CD4-positive, alpha-beta T cell treated with Interleukin-6 at 100 ng/mL for 8 hours (primary cell): ENCODE measurements at regions not wholly inside any gene's neighbourhood (a gene's known extent, or its start where the extent isn't known, plus 50 kb on each side); places are given as distances from the start of the nearest gene placed in this dataset.

ENCODE experiments used
- DNase-seq: peaks from one replicate; pipeline ENCODE4 v3.0.0-alpha.2; 2020; ENCODE audit warnings: mixed read lengths, low spot score

DNA sequence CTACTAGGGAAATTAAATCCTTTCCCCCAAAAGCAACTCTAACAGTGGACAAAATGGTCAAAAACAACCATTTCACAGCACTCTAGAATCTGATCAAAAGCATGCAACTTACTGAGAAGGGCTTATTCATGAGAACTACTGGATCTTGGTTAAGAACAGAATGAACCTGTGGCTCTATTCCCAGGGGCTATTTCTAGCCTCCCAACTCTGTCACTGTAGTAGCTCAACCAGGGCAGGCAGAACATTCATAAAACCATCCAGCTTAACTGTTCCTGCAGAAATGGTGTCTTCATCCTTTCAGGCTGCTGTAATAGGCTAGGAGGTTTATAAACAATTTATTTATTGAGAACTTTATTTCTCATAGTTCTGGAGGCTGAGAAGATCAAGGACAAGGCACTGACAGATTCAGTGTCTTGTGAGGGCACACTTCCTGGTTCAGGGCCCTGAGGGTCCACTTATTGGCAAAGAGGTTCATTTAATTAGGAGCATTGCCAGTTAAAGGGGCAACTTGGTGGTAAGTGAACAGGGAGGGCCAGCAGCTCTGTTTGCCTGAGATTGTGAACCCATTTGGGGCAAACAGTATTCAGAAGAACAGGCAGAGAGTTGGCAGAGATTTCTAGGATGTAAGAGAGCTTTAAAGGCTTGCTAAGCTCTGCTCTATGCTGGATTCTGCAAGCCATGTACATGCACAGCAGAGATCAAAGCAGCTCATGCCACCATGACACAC is 238.5 kb upstream of the FBXL7 start:
- no peak for DNase-seq

DNA sequence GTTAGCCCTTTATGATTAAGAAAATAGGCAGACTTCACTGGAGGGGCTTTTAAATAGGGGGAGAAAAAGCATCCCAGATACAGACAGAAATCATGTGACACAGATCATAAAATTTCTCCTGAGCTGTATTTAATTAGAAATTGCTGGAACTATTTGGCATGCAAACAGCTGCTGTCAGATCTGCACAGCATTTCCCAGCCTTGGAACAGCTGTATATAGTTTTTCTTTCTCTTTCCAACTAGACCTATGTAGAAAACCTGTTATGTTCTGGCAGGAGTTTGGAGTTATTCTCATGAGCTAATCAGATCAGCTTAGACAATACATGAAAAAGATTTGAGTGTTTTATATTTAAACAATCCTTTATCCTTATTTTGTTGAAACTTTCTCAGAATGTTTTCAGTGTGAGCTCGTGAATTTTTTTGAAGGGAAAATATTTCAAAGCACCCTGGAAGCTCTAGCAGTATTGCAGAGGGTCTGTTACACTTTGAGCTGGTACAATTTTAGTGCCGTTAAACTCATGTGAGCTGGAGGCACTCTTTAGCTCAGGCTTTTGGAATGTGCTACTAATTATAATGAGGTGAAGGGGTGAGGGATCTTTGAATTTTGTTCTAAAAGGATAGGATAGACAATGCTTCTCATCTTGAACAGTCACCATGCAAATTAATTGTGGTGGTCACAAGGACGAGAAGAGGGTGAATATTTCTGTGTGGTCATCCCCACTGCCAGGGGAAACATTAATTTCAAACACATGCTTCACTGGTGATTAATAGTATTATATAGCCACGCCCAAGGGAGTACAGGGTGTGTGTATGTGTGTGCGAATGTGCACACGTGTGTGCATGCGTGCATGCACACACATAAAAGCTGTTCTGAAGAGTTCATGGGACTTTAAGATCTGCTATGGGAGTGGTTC is 239.4 kb upstream of the FBXL7 start:
- DNase-seq: no peak

DNA sequence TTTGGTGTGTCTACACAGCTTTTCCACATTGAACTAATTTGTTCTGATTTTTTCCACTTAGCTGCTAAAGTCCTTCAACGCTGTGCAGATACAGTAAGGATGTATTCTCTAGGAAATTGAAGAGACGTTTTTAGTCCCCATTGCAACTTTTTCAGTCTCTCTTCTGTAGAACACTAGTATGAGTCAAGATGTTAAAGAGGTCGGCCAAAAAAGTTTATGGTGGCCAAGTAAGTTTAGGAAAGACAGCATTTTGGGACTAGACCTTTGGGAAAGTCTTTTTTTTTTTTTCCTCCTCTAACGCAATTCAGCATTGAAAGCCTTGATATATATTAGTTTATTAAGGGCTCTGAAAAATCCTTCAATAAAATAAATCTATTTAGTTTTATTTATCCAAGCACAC is 243.5 kb upstream of the FBXL7 start:
- DNase-seq: no peak

DNA sequence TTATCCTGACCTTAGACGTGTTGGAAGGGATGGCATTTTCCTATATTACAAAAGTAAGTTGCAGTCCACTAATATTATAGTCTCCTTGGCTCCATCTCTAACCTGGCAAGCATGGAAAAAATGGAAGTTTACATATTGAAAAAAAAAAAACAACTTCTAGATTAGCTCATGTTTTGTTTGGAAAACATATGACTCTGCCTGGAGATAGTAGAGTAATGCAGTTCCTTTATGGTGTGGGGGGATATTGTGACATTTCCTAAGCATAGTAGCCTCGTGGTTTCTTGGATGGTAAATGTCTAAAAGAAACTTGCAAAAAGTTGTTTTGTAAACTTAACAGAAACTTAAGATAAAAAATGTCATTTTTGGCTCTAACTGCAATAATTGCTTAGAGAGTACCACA is 244.4 kb upstream of the FBXL7 start:
- DNase-seq: no peak

DNA sequence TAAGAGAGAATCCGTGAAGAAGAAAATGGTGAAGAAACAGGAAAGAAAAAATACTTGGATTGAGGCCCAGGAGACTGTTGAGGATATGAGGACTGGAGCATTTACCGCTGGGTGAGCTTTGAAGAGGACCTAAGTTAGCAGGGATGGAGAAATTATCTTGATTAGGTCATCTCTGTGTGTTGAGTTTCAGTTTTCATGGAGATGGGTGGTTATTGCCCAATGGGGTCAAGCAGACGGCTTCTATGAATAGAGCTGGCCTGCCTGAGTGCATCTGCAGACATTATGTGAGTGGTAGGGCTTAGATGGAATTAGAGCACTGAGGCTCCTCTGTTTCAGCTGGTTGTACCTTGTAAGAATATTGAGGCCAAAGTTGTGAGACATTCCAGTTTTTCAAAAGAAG is 245.4 kb upstream of the FBXL7 start:
- no peak for DNase-seq

DNA sequence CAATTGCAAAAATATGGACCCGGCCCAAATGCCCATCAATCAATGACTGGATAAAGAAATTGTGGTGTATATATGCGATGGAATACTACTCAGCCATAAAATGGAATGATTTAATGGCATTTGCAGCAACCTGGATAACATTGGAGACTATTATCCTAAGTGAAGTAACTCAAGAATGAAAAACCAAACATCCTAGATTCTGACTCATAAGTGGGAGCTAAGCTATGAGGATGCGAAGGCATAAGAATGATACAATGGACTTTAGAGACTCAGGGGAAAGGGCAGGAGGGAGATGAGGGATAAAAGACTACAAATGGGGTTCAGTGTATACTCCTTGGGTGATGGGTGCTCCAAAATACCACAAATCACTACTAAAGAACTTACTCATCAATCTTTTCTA is 247.6 kb upstream of the FBXL7 start:
- no peak for DNase-seq

DNA sequence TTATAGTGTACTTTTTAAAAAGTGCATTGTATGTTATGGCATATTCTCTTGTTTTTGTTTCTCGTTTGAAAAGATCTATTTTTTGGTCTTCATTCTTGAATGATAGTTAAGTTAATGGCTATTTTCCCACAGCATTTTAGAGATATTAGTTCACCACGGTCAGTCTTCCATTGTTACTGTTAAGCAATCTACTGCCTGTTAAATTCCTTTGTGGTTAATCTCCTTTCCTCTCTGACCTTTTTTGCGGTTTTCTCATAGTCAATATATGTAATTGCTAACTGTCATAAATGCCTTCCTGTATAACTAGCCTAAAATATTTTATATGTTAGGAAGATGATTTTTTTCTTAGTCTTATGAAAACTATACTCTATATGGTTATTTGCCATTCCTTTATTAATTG is 250.8 kb upstream of the FBXL7 start:
- DNase-seq: no peak

DNA sequence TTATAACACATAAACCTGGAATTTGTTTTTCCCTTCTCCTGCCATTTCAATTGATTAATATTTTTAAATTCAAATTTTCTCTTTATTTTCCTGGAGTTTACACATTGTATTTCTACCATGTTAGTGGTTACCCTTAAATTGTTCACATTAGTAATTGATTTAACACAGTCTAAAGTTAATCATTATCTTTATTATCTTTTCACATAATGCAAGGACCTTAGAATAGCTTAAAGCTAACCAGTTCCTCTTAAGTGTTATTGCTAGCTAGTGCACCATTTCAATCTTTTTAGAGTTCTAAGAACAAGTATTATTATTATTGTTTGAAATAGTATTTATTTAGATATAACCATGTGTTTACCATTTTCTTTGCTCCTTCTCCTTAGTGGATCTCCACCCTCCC is 251.2 kb upstream of the FBXL7 start:
- DNase-seq: no peak

DNA sequence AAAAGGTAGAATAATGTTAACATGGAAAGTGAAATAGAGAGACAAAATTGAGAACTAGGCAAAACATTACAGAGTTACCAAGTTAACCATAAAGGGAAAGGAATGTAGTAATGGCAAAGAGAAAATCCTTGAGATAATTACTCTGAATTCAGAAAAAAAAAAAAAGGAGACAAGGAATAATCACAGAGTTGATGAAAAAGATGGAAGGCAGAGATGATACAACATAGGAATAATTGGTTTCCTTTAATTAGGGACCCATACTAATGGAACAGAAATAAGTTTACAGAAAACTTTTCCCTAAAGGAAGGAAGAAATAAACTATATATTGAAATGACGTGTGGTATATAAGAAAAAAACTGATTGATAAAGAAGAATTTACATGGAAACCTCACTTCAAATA is 254.1 kb upstream of the FBXL7 start:
- no peak for DNase-seq

DNA sequence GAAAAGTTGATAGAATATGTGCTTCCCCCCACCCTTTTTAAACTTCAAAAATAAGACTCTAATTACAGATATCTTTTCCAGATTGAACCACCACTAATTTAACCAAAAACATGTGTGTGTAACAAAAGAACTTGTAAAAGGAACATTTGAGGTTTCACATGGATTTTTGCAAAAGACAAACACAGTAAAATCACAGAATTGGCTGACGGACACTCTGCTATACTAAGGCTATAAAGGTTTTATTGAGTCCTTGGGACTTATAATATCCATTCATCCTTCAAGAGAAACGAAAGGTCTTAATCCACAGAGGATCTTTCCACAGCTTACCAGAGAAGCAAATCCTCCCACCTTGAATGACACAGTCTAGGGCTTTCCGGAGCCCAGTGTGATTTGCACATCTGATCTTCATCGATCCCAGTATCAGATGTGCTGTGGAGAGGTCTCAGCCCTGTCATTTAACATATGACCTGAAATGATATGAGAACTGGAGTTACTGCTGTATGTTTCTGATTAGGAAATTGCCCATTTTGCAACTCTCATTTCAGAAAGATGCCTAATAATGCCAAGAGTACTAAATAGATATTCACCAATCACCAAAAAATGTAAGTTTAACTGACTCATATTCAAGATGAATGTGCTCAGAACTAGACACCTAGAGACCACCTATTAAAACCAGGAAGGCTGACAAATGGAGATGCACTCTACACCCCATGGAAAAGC is 256.5 kb upstream of the FBXL7 start:
- no peak for DNase-seq

DNA sequence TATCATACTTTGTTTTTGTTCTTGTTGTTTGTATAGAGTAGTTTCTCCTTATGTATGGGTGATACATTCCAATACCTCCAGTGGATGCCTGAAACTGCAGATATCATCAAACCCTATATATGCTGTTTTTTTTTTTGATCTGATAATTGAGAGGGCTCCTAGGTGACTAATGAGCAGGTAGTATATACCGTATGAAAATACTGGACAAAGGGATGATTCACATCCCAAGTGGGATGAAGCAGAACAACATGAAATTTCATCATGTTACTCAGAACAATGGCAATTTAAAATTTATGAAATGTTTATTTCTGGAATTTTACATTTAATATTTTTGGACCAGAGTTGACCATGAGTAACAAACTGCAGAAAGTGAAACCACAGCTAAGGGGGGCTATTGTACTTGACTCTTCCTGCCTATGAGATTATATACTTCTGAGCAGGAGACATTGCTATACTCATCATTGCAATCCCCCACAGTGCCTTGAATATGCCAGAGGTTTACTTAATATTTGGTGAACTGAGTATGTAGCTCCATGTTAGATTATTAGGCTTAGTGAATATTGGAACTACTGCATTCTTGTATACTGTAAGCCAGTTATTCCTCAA is 258.7 kb upstream of the FBXL7 start:
- no peak for DNase-seq

DNA sequence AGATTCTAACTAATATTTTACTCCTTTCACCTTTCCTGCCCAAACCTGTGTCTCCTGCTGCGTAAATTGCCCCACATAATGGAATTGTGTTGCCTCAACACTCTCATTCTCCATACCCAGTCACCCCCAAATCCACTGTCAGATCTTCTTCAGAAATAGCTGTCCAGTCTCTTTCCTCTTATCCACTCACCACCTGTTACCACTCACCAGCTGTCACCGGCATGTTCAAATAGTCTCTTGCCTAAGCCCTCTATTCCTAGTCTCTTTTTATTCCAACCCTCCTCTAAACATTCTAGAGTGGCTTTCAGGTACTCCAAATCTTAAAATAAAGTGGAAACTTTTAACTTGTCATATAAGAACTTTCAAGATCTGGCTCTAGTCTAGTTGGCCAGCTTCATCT is 262.0 kb upstream of the FBXL7 start:
- DNase-seq: no peak

DNA sequence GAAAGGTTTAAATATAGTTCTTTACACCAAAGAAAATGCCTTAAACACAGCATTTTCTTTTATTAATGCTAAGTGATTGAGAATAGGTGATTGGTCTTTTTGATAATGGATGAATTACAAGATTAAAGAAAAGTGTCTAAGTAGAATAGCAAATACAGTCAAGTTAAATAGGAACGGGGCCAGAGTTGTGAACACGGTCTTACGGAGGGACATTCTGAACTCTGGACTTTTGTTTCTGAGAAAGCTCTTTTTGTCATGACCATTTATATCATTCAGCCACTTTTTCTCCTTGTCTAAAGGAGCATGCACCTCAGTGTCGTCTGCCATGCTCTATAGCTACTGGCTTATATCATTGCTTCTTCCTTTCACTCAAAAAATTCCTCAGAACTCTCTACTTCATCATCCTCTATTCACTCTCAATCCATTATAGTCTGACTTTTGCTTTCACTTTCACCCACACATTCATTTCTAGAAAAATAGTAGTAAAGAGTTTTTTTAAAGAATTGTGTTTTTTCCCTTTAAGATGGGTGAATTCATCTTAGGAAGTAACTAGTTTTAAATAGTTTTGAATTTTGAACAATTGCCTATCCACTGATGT is 263.0 kb upstream of the FBXL7 start:
- DNase-seq: no peak

DNA sequence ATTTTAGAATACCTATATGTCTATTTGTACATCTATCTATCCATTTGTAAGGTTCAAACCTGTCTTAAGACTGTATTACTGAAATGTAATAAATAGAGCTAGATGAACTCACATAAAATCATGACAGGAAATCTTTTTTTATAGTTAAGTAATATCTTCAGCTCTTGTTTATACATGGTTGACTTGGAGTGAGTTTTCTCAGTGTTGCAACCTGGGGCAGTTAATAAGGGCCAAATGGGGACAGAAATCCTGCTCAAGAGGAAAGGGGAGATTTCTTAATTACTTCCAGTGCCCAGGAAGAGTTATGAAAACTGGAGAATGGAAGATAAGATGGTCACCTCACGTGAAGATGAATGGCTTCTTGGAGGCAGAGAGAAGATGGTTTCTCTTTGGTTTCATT is 265.1 kb upstream of the FBXL7 start:
- DNase-seq: no peak

DNA sequence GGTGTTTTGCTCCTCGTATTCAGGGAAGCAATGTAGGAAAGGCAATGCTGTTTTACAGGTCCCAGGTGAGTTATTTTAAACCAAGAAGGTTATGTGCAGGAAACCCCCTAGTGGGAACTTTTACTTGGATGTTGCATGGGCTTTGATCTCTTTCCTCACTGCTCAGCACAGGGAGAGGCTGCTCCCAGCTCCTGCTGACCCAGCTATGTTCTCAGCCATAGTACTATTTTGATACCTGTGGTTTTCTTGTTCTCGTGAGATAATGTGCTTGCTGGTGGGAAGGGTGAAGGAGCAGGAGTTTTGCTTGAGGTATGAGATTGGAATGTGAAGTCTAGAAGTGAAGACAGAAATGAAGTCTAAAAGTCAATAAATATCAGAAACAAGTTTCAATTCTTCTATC is 265.6 kb upstream of the FBXL7 start:
- no peak for DNase-seq

DNA sequence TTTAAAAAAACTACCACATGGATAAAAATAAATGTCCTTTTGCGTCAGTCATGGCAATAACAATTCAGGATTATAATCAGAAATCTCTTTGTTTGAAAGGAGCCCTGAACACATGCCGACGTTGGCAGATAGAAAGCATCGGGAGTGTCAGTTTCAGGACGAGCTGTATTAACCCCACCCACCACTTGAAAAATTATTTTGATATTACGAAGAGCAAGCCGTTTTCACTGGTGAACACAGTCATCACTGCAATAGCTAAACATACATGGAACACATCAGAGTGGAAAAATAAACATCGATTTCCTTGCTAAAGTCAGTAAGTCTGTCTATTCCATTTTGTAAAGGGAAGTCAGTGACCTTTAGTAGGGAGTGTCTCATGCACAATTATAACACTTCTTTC is 266.4 kb upstream of the FBXL7 start:
- DNase-seq: no peak

DNA sequence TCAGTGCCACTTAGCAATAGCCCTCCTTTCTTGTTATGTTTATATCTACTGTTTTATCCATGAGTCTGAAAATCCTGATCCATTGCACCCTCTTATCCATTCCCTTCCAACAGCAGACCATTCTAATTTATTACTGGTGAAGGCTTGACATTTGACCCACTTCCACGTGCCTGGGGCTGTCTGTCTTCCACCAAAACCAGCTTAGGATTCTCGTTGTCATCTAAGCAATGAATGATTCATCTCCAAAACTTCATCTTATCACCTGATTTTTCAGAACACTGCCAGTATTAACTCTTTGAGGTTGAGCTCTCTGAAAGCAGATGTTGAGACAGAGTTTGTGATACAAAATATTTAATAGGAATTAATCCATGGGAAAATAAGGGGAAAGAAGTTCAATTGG is 277.8 kb upstream of the FBXL7 start:
- DNase-seq: no peak

DNA sequence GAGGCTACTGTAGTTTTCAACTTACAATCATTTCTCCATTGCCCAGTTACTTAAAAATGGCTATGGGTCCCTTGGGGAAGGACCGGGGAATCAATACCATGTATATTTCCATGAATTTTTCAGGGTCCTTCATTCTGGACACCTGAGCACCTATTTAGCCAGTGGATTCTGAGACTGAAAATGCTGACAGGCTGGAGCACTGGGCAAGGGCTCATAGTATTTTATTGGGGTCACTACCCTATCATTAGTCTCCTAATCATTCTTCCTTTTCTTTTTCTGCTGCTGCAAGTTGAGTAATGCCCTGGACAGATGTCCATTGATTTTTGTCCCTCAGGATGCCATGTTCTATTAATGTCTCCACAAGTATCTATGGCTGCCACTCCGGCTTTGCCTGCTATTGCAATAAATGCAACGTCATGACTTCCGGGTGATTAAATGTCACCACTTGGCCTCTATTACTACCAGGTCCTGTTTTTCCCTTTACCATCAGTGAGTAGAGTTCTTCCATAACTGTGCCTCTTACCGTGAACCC is 279.3 kb upstream of the FBXL7 start:
- DNase-seq: no peak

DNA sequence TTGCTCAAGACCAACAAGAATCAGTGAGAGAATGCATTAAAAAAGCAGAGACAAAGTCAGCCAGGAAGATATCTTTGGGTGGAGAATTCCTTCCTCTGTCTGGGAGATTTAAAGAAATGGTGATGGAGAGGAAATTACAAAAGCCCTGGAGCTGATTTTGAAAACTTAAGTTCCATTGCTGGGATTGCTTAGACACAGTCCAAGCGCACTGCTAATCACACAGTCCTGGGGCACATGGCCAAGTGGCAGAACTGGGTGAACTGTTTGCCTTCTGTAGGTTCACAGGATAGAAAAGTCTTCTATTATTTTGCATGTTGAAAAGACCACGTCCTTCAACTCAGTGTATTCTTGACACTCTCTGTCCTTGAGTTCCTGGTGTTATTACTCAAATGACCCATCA is 284.9 kb upstream of the FBXL7 start:
- DNase-seq: no peak

DNA sequence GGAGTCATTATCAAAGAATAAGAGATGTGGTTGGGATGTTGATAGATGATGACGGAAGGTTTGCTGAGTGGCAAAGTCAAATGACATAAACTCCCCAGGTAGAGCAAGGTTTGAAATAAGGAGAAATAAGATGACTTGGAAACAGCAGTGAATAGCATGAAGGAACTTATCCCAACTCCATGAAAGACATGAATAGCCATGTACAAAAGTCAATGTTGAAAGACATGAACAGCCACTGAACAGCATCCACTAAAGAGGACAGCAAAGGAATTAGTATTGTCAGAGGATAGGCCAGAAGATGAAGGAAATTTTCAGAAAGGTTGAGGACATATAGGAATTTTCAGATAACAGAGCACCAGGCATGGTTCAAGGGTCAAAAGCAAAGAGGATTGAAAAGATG is 286.0 kb upstream of the FBXL7 start:
- DNase-seq: no peak

DNA sequence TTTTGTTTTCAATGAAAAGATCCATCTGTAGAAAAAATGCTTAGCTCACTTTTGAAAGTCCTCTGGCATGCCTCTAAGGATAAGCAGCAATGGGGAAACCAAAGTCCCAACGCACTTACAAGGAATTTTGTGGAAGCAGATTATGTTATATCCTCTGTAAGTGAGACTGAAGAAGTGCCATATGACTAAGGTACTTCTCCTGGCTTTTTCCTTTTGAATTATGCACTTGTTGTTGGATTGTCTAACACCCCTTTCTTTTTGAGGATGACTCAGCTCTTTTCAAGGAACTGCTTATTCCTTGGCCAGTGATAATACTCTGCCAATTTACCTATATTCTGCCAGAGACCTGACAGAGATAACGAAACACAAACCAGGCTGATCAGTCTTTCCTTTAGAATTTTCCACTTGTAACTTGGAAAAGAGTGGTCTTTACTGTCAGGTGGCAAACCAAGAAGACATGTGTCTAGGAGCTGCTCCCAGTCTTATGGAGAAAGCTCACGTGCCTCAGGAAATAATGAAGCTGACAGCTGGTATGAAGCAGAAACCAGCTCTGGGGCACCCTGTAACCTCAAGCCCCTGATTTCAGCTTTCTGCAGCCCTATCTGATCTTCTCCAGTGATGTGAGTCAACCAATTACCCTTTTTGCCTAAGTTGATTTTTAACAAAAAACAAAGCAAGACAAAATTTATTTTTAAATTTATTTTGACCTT is 290.8 kb upstream of the FBXL7 start:
- no peak for DNase-seq
